ENCODE measurements at regions not wholly inside any gene's neighbourhood (a gene's known extent, or its start where the extent isn't known, plus 50 kb on each side); places are given as distances from the start of the nearest gene placed in this dataset.

DNA sequence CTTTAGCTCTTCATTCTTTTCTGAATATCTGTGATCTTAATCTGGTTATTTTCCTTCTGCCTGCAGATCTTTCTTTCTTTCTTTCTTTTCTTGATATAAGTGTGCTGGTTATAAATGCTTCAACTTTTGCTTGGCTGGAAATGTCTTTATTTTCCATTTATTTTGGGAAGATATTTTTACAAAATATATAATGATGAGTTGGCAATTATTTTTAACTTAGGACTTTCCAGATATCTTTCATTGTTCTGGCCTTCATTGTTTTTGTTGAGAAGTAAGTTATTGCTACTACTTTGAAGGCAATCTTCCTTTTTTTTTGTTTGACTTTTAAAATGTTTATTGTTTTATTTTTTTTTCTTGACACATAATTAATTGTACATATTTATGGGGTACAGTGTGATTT is 75.3 kb downstream of the ZNF503 start:
- TF ChIP-seq, protein P1, sequence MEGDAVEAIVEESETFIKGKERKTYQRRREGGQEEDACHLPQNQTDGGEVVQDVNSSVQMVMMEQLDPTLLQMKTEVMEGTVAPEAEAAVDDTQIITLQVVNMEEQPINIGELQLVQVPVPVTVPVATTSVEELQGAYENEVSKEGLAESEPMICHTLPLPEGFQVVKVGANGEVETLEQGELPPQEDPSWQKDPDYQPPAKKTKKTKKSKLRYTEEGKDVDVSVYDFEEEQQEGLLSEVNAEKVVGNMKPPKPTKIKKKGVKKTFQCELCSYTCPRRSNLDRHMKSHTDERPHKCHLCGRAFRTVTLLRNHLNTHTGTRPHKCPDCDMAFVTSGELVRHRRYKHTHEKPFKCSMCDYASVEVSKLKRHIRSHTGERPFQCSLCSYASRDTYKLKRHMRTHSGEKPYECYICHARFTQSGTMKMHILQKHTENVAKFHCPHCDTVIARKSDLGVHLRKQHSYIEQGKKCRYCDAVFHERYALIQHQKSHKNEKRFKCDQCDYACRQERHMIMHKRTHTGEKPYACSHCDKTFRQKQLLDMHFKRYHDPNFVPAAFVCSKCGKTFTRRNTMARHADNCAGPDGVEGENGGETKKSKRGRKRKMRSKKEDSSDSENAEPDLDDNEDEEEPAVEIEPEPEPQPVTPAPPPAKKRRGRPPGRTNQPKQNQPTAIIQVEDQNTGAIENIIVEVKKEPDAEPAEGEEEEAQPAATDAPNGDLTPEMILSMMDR (IDR thresholded peaks at IDR 0.05; ENCODE audit: low read depth, low read length): no peak
- no peak for TF ChIP-seq EZH2phosphoT487 (IDR thresholded peaks at IDR 0.05; ENCODE audit: low read depth)

Data from OCI-LY3 (cell line).